ENCODE measurements at regions not wholly inside any gene's neighbourhood (a gene's known extent, or its start where the extent isn't known, plus 50 kb on each side); places are given as distances from the start of the nearest gene placed in this dataset.

- DNase-seq, result no peak
Observed at GRCh38 chr14:94682061-94682516, 69.9 kb downstream of the SERPINA3 start.

GRCh38 chr14:94681300-94682060, 69.3 kb downstream of the SERPINA3 start:
- DNase-seq, result no peak

DNA sequence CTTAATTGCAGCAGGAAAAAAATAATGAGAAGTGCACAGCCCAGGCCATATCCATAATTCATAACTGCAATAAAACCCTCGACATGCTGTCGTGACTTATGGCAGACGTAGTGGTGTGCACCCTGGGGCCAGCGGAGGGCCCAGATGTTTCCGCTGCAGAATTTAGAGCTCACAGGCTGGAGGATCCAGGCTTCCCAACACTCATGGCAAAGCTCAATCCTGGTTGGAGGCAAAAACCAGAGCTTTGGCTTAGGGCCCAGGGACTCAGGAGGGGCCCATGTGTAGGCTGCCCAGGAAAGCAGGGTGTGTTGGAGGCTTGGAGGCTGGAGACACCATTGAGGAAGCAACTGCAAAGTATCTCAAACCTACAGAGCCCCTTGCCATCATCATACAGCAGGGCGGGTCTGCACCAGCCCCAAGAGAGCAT, 68.7 kb downstream of the SERPINA3 start:
- DNase-seq, result no peak

GRCh38 chr14:94679937-94680861, 68.0 kb downstream of the SERPINA3 start:
- DNase-seq, result no peak

DNA sequence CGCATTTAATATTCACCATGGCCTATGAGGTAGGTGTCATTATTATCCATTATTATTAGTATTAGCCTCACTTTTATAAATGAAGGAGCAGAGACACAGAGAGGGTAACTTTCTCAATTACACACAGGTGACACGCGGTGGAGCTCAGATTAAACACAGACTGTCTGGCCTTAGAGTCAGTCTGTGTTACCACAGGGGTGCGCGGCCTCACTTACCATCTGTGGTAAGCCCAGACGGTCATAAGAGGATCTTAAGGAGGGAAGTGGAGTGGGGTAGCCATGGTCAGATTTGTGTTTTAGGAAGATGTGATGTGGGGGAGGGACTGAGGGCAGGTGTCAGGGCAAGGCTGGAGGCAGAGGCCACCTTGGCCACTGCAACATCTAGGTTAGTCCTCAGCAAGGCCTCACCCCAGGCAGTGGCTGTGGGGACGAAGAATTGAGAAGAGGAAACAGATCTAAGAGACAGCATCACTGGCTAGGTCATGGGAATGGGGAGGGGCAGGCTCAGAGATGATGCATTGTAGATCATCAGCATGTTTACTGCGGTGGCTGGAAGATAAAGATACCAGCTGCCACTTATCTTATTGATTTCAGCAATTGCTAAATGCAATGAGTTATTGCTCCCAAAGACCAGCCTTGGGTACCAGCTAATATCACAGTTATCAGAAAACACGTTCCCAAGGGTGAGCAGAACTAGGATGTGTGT, 67.1 kb downstream of the SERPINA3 start:
- DNase-seq, result no peak

DNA sequence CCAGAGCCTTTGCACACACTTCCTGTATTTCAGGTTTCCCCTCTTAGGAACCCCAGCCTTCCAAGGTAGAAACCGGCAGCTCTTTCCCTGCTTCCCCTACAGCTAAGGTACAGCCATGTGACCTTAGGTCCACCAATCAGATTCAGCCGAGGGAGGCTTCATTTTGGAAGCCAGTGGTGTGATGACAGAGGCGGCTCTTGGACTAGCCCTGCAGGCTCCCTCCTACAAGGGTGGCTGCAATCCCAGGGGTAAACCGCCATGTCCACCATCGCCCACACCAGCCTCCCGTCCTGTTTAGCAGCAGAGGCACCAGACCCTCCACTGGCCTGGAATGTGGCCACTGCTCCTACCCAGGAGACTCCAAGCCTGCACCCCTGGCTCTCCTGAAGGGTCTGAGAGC, 65.6 kb downstream of the SERPINA3 start:
- no peak for DNase-seq

DNA sequence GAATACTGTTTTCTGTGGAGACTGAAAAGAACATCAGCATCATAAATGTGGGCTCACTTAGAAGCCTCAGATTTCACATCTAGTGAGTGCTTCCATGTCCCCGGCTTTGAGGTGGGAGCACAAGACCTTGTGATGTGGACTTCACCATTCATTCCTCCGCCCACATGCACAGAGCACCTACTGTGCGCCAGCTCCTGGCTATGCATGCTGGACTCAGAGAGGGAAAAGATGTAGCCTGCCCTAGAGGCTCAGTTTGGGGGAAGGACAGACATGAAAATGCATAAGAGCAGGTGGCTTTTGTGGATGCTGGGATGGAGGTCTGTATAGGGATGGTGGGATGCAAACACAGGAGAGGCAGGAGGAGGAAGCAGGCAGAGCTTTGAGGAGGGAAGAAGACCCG, 65.0 kb downstream of the SERPINA3 start:
- no peak for DNase-seq

DNA sequence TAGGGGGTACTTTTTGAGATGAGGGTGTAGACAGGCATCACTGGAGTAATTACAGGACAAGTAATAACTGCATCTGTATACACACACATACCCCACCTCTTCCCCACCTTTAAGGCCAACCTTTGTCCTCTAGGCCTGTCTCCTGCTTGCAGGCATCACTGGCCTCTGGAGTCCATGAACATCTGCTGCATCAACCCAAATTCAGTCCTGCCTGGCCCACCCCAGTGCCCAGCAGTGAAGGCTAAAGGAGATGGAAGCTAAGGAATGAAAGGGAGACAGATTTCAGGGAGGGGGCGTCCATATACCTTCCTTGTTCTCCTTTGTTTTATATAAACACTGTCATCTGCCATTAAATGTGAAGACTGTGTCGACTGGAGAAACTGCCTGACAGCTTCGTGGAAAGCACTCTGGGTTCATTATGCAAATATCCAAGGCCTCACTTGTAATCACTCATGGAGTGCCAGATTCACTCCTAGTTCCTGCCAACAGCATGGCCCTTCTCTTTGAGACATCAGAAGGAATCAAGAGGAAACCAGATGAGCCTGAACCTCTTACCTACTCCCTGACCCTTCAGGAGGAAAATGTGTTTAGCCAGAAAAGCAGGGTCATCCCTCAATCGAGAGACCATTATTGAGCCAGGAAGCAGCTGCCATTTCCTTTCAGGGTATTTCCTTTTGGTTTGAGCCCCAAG, 64.4 kb downstream of the SERPINA3 start:
- no peak for DNase-seq

GRCh38 chr14:94675036-94675435, 62.8 kb downstream of the SERPINA3 start:
- no peak for DNase-seq

GRCh38 chr14:94673781-94674231, 61.6 kb downstream of the SERPINA3 start:
- DNase-seq, result no peak

Data from activated CD4-positive, CD25-positive, alpha-beta regulatory T cell treated with anti-CD3 and anti-CD28 coated beads, Interleukin-2, amount 50 U/mL, for 72 hours (primary cell).